Uterus (tissue), 2 donors: ENCODE measurements at regions not wholly inside any gene's neighbourhood (a gene's known extent, or its start where the extent isn't known, plus 50 kb on each side); places are given as distances from the start of the nearest gene placed in this dataset.

ENCODE experiments used
- CTCF ChIP-seq, 4 experiments: fragments of 200-600 bp in 2 of 4; fragments of 450-650 bp in 2 of 4; sonication (generic) in 2 of 4; IDR thresholded peaks; one replicate each; pipeline ENCODE4 v1.5.1; 2016 to 2019; ENCODE audit warnings: antibody characterized with exemption in 4 of 4, mild to moderate bottlenecking in 2 of 4, moderate library complexity in 1 of 4
- POLR2A ChIP-seq, 2 donors: fragments of 450-650 bp; IDR thresholded peaks; one replicate each; pipeline ENCODE4 v1.6.1; 2016; ENCODE audit warnings: antibody characterized with exemption in 2 of 2, mild to moderate bottlenecking in 1 of 2, moderate library complexity in 1 of 2

GRCh38 chr1:178028841-178029481 is 59.1 kb upstream of the SEC16B start:
- no peak for TF ChIP-seq CTCF (IDR thresholded peaks at IDR 0.05)
- no peak for TF ChIP-seq POLR2A (IDR thresholded peaks at IDR 0.05)
